CD4-positive, alpha-beta T cell treated with Interleukin-2 at 100 ng/mL for 4 hours (primary cell): ENCODE measurements at regions not wholly inside any gene's neighbourhood (a gene's known extent, or its start where the extent isn't known, plus 50 kb on each side); places are given as distances from the start of the nearest gene placed in this dataset.
"Not testable (repeated sequence)": the region's sequence is repeated elsewhere in the genome, so short reads cannot be mapped to it uniquely, and the experiment has no call there.

Experiments used
- DNase-seq: peaks from one replicate; pipeline ENCODE4 v3.0.0-alpha.2; 2020; ENCODE audit warnings: low spot score

GRCh38 chr13:42373048-42373812 is 101.3 kb downstream of the AKAP11 start:
- no peak for DNase-seq

GRCh38 chr13:42375663-42376062 is 103.7 kb downstream of the AKAP11 start:
- DNase-seq, result no peak

GRCh38 chr13:42377640-42378382 is 105.9 kb downstream of the AKAP11 start:
- DNase-seq, result peak; percentile 71

- DNase-seq, result no peak
Measured at GRCh38 chr13:42378383-42378780, 106.4 kb downstream of the AKAP11 start.

GRCh38 chr13:42379241-42379640 is 107.3 kb downstream of the AKAP11 start:
- DNase-seq, result no peak

- DNase-seq, result no peak
Measured at GRCh38 chr13:42380420-42381164, 108.6 kb downstream of the AKAP11 start.

GRCh38 chr13:42381165-42381425 is 109.1 kb downstream of the AKAP11 start:
- DNase-seq, result no peak

GRCh38 chr13:42381426-42381825 is 109.5 kb downstream of the AKAP11 start:
- not testable (repeated sequence) for DNase-seq

GRCh38 chr13:42383025-42383424 is 111.1 kb downstream of the AKAP11 start:
- DNase-seq, result no peak

GRCh38 chr13:42384265-42384664 is 112.3 kb downstream of the AKAP11 start:
- no peak for DNase-seq

GRCh38 chr13:42388326-42388725 is 116.4 kb downstream of the AKAP11 start:
- no peak for DNase-seq

- DNase-seq, result no peak
Measured at GRCh38 chr13:42389041-42389440, 117.1 kb downstream of the AKAP11 start.

GRCh38 chr13:42392180-42392579 is 120.2 kb downstream of the AKAP11 start:
- no peak for DNase-seq

GRCh38 chr13:42392716-42393572 is 121.0 kb downstream of the AKAP11 start:
- DNase-seq, result peak; percentile 74

- no peak for DNase-seq
Measured at GRCh38 chr13:42393573-42394360, 121.8 kb downstream of the AKAP11 start.

- no peak for DNase-seq
Measured at GRCh38 chr13:42394361-42394708, 122.4 kb downstream of the AKAP11 start.

- DNase-seq, result no peak
Measured at GRCh38 chr13:42394711-42395085, 122.7 kb downstream of the AKAP11 start.

GRCh38 chr13:42395086-42395821 is 123.3 kb downstream of the AKAP11 start:
- DNase-seq, result no peak

- peak; percentile 66 for DNase-seq
Measured at GRCh38 chr13:42396501-42396900, 124.5 kb downstream of the AKAP11 start.

GRCh38 chr13:42396901-42397655 is 125.1 kb downstream of the AKAP11 start:
- DNase-seq, result peak; percentile 44
